Liver (tissue), 3 donors: ENCODE measurements at regions not wholly inside any gene's neighbourhood (a gene's known extent, or its start where the extent isn't known, plus 50 kb on each side); places are given as distances from the start of the nearest gene placed in this dataset.

Experiments used
- EGR1 ChIP-seq, 2 donors: IDR thresholded peaks; 2 replicates each; pipeline ENCODE4 v1.6.1; 2016 to 2018; ENCODE audit warnings: antibody characterized with exemption in 2 of 2, low read depth in 2 of 2
- FOXA2 ChIP-seq: IDR thresholded peaks from 2 replicates; pipeline ENCODE4 v1.6.1; 2016; ENCODE audit warnings: antibody characterized with exemption
- JUND ChIP-seq, 2 donors: IDR thresholded peaks; 2 replicates each; pipeline ENCODE4 v1.6.1; 2016; ENCODE audit warnings: antibody characterized with exemption in 2 of 2
- NR2F2 ChIP-seq: IDR thresholded peaks from 2 replicates; pipeline ENCODE4 v1.6.1; 2016; ENCODE audit warnings: antibody characterized with exemption
- RAD21 ChIP-seq, 2 donors: IDR thresholded peaks; 2 replicates each; pipeline ENCODE4 v1.6.1; 2016; ENCODE audit warnings: antibody characterized with exemption in 2 of 2, mild to moderate bottlenecking in 2 of 2
- RXRA ChIP-seq, 2 donors: IDR thresholded peaks; 2 replicates each; pipeline ENCODE4 v1.6.1; 2017 to 2018; ENCODE audit warnings: antibody characterized with exemption in 2 of 2, mild to moderate bottlenecking in 1 of 2
- SP1 ChIP-seq: IDR thresholded peaks from 2 replicates; pipeline ENCODE4 v1.6.1; 2018; ENCODE audit warnings: antibody characterized with exemption, mild to moderate bottlenecking
- TAF1 ChIP-seq: conservative IDR thresholded peaks from 2 replicates; pipeline ENCODE4 v1.6.1; 2016; ENCODE audit warnings: antibody characterized with exemption, mild to moderate bottlenecking
- TF ChIP-seq, protein P1 (sequence below): fragments of 150-350 bp; IDR thresholded peaks from 2 replicates; pipeline ENCODE4 v1.5.1; 2017; ENCODE audit warnings: improper control_type of control experiment, low read depth, low read length; ENCODE audit not compliant: missing input control
- TF ChIP-seq, protein P2 (sequence below): IDR thresholded peaks from 2 replicates; pipeline ENCODE4 v1.6.1; 2016; ENCODE audit warnings: antibody characterized with exemption
- TF ChIP-seq, protein P3 (sequence below): IDR thresholded peaks from 2 replicates; pipeline ENCODE4 v1.6.1; 2016; ENCODE audit warnings: antibody characterized with exemption
- TF ChIP-seq, protein P4 (sequence below): IDR thresholded peaks from 2 replicates; pipeline ENCODE4 v1.6.1; 2016; ENCODE audit warnings: antibody characterized with exemption, mild to moderate bottlenecking
- donor health status: healthy.
- donor health status: healthy.

DNA sequence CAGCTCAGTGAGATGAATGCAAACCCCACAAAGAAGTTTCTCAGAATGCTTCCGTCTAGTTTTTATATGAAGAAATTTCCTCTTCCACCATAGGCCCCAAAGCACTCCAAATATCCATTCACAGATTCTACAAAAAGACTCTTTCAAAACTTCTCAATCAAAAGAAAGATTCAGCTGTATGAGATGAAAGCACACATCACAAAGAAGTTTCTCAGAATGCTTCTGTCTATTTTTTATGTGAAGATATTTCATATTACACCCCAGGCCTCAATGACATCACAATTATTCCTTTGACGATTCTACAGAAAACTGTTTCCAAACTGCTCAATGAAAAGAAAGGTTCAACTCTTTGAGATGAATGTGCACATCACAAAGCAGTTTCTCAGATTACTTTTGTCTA is 1819.4 kb downstream of the UQCRFS1 start:
- TF ChIP-seq, protein P1, sequence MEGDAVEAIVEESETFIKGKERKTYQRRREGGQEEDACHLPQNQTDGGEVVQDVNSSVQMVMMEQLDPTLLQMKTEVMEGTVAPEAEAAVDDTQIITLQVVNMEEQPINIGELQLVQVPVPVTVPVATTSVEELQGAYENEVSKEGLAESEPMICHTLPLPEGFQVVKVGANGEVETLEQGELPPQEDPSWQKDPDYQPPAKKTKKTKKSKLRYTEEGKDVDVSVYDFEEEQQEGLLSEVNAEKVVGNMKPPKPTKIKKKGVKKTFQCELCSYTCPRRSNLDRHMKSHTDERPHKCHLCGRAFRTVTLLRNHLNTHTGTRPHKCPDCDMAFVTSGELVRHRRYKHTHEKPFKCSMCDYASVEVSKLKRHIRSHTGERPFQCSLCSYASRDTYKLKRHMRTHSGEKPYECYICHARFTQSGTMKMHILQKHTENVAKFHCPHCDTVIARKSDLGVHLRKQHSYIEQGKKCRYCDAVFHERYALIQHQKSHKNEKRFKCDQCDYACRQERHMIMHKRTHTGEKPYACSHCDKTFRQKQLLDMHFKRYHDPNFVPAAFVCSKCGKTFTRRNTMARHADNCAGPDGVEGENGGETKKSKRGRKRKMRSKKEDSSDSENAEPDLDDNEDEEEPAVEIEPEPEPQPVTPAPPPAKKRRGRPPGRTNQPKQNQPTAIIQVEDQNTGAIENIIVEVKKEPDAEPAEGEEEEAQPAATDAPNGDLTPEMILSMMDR, result no peak
- TF ChIP-seq RAD21 (IDR thresholded peaks at IDR 0.05), result no peak
- TF ChIP-seq EGR1 (IDR thresholded peaks at IDR 0.05; ENCODE audit: low read depth in 2 of 2), result no peak
- no peak for TF ChIP-seq NR2F2
- TF ChIP-seq, protein P2, sequence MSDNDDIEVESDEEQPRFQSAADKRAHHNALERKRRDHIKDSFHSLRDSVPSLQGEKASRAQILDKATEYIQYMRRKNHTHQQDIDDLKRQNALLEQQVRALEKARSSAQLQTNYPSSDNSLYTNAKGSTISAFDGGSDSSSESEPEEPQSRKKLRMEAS, result no peak
- TF ChIP-seq JUND (IDR thresholded peaks at IDR 0.05), result no peak
- TF ChIP-seq TAF1, result no peak
- TF ChIP-seq, protein P3, sequence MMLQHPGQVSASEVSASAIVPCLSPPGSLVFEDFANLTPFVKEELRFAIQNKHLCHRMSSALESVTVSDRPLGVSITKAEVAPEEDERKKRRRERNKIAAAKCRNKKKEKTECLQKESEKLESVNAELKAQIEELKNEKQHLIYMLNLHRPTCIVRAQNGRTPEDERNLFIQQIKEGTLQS, result no peak
- TF ChIP-seq, protein P4, sequence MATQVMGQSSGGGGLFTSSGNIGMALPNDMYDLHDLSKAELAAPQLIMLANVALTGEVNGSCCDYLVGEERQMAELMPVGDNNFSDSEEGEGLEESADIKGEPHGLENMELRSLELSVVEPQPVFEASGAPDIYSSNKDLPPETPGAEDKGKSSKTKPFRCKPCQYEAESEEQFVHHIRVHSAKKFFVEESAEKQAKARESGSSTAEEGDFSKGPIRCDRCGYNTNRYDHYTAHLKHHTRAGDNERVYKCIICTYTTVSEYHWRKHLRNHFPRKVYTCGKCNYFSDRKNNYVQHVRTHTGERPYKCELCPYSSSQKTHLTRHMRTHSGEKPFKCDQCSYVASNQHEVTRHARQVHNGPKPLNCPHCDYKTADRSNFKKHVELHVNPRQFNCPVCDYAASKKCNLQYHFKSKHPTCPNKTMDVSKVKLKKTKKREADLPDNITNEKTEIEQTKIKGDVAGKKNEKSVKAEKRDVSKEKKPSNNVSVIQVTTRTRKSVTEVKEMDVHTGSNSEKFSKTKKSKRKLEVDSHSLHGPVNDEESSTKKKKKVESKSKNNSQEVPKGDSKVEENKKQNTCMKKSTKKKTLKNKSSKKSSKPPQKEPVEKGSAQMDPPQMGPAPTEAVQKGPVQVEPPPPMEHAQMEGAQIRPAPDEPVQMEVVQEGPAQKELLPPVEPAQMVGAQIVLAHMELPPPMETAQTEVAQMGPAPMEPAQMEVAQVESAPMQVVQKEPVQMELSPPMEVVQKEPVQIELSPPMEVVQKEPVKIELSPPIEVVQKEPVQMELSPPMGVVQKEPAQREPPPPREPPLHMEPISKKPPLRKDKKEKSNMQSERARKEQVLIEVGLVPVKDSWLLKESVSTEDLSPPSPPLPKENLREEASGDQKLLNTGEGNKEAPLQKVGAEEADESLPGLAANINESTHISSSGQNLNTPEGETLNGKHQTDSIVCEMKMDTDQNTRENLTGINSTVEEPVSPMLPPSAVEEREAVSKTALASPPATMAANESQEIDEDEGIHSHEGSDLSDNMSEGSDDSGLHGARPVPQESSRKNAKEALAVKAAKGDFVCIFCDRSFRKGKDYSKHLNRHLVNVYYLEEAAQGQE, result no peak
- no peak for TF ChIP-seq FOXA2
- no peak for TF ChIP-seq SP1
- no peak for TF ChIP-seq RXRA (IDR thresholded peaks at IDR 0.05)
